ENCODE measurements at regions not wholly inside any gene's neighbourhood (a gene's known extent, or its start where the extent isn't known, plus 50 kb on each side); places are given as distances from the start of the nearest gene placed in this dataset.
"Not testable (repeated sequence)": the region's sequence is repeated elsewhere in the genome, so short reads cannot be mapped to it uniquely, and the experiment has no call there.

DNA sequence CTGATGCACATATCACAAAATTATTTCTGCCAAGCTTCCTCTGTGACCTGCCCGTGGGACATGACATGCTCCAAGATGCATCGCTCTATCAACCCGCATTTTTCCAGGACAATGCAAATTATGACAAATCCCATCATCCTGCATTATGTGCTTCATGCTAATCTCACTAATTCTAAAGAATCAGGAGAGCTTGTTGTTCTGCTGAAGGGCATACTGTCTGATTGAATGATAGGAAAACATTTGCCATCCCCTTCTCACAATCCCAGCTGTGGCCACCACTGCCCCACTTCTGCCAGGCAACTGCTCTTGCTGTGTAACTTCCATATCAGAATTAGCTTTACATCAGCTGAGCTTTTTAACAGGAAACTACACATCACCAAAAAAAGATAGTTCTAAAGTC is 203.5 kb upstream of the NANOGP8 start:
- TF ChIP-seq, protein P1, sequence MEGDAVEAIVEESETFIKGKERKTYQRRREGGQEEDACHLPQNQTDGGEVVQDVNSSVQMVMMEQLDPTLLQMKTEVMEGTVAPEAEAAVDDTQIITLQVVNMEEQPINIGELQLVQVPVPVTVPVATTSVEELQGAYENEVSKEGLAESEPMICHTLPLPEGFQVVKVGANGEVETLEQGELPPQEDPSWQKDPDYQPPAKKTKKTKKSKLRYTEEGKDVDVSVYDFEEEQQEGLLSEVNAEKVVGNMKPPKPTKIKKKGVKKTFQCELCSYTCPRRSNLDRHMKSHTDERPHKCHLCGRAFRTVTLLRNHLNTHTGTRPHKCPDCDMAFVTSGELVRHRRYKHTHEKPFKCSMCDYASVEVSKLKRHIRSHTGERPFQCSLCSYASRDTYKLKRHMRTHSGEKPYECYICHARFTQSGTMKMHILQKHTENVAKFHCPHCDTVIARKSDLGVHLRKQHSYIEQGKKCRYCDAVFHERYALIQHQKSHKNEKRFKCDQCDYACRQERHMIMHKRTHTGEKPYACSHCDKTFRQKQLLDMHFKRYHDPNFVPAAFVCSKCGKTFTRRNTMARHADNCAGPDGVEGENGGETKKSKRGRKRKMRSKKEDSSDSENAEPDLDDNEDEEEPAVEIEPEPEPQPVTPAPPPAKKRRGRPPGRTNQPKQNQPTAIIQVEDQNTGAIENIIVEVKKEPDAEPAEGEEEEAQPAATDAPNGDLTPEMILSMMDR (IDR thresholded peaks at IDR 0.05) = no peak
- ATAC-seq (ENCODE audit: low FRiP score) (no peak), DNase-seq (ENCODE audit: low spot score) (no peak)

DNA sequence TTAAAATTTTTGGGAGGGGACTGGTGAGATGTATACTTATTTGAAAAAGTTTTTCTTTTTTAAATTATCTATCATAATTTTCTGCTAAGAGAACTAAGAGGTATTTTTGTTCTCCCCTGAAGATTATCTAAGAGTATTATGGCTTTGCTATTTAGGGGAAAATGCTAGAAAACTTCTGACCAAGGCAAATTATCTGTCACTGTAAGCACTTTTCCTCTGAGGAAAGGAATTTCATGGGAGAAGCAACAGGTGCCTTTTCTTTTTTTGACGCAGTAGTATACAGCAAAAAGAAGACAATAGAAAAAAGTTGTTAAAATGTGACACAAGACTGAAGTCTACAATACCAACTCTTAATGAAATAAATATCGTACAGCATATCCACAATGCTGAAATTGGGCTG is 201.6 kb upstream of the NANOGP8 start:
- TF ChIP-seq, protein P1 (IDR thresholded peaks at IDR 0.05) = no peak
- no peak for ATAC-seq (ENCODE audit: low FRiP score)
- no peak for DNase-seq (ENCODE audit: low spot score)

DNA sequence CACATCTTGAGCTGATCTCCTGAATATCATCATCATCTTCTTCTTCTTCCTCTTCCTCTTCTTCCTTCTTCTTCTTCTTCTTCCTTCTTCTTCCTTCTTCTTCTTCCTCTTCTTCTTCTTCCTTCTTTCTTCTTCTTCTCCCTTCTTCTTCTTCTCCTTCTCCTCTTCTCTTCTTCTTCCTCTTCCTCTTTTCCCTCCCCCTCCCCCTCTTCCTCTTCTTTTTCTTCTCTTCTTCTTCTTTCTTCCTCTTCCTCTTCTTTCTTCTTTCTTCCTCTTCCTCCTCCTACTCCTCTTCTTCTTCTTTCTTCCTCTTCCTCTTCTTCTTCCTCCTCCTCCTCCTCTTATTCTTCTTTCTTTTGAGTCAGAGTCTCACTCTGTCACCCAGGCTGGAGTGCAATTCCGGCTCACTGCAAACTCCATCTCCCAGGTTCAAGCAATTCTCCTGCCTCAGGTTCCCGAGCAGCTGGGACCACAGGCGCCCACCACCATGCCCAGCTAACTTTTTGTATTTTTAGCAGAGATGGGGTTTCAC is 197.9 kb upstream of the NANOGP8 start:
- TF ChIP-seq, protein P1 (IDR thresholded peaks at IDR 0.05) = no peak
- DNase-seq (ENCODE audit: low spot score) = no peak
- ATAC-seq (ENCODE audit: low FRiP score) = no peak

DNA sequence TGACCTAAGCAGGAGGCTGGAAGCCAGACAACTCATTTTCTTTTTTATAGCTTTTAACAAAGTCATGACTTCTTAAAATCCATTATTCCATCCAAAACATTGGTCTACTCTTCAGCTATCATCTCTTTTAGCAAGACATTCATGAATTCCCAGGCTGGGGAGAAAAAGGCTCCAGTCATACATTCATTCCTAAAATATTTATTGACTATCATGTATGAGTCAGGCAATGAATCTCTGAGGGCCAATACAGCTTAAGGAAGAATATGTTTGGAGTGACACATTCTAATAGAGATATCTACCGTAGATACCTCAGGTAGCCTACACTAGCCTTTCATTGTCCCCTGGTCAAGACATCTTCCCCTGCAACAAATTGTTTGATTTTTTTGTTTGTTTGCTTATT is 196.4 kb upstream of the NANOGP8 start:
- DNase-seq (ENCODE audit: low spot score) (no peak), ATAC-seq (ENCODE audit: low FRiP score) (no peak)
- TF ChIP-seq, protein P1 (IDR thresholded peaks at IDR 0.05) = no peak

DNA sequence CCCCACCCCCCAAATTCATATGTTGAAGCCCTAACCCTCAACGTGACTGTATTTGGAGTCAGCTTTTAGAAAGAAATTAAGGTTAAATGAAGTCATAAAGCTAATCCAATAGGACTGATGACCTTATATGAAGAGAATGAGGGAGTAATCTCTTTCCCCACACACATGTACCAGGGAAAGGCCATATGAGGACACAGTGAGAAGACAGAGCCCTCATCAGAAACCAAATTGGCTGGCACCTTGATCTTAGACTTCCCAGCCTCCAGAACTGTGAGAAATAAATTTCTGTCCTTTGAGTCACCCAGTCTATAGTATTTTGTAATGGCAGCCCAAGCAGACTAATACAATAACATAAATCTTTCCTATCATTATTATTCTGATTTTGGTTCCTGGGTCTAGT is 194.7 kb upstream of the NANOGP8 start:
- TF ChIP-seq, protein P1 (IDR thresholded peaks at IDR 0.05) = no peak
- DNase-seq (ENCODE audit: low spot score) (no peak), ATAC-seq (ENCODE audit: low FRiP score) (no peak)

DNA sequence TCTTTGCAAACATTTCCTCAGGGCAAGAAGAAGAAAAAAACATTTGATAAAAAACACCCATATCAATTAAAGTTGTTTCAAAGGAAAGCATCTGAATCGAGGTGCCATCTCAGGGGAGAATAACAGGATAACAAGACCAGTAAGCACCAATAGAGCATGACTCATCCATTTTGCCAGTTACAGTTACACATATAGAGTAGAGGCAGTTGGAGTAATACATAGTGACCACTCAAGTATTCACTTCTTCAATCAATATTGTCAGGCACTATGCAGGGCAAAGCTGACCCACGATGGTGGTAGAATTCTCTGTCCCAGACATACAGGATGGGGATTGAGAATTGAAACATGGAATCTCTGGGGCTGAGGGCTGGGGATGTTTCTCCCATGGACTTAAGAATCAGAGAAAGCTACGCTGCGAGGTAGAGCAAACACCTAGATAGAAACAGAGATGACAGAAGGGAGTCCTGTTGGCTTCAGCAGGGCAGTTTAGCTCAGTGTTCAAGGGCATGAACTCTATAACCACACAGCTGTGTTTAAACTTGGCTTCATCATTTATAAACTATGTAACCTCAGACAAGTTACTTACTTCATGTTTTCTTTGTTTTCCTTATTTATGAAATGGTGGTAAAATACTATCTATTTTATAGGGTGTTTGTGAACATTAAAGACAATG is 186.4 kb upstream of the NANOGP8 start:
- ATAC-seq (ENCODE audit: low FRiP score) = no peak
- TF ChIP-seq, protein P1 (IDR thresholded peaks at IDR 0.05) = no peak
- no peak for DNase-seq (ENCODE audit: low spot score)

DNA sequence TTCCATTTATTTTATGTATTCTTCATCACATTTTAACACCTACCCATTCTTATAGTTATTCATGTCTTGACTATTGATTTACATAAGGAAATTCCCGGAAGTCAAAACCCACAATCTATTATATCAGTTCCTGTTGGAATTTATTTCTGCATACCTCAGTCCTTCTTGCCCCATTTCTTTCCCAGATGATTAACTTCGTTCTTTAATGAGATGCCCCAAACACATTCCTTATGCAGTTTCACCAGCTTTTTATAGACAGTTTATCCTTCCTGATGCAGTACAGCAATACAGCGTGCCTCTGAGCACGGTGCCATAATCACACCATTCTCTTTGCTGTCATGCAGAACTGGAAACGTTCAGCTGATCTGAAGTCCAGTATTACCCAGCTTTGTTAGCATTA is 175.8 kb upstream of the NANOGP8 start:
- DNase-seq (ENCODE audit: low spot score) = no peak
- no peak for ATAC-seq (ENCODE audit: low FRiP score)
- TF ChIP-seq, protein P1 (IDR thresholded peaks at IDR 0.05) = no peak

DNA sequence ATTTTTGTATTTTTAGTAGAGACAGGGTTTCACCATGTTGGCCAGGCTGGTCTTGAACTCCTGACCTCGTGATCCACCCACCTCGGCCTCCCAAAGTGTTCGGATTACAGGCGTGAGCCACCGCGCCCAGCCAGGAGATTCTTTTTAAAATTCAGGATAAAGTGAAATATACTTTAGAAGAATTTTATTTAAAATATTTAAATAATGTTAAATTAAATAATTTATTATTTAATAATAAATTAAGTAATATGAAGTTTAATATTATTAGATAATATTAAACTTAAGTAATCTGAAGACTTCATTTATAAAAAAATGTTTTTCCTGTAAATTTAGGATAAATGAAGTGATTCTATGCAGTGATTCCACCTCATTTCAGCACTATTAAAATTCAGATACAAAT is 175.2 kb upstream of the NANOGP8 start:
- not testable (repeated sequence) for ATAC-seq (ENCODE audit: low FRiP score)

More for the DNA sequence above, 175.2 kb upstream of the NANOGP8 start:
- not testable (repeated sequence) for DNase-seq (ENCODE audit: low spot score)

All from omental fat pad (tissue), 3 donors.